Bronchial epithelial cell (primary cell): ENCODE measurements at regions not wholly inside any gene's neighbourhood (a gene's known extent, or its start where the extent isn't known, plus 50 kb on each side); places are given as distances from the start of the nearest gene placed in this dataset.

Experiments
- DNase-seq: peaks from one replicate; pipeline ENCODE4 v3.0.0-alpha.2; 2010; ENCODE audit warnings: low read depth
- FAIRE-seq: peaks from 2 replicates; lab custom pipeline; 2011; peaks lifted over from hg19 to GRCh38; lab: Jason Lieb, UNC
- H3K27me3 ChIP-seq: 2 replicates; pipeline ENCODE4 v1.5.1; 2011; ENCODE audit warnings: low read length; ENCODE audit not compliant: control insufficient read depth, insufficient read depth
- H3K36me3 ChIP-seq: 2 replicates; pipeline ENCODE4 v1.5.1; 2011; ENCODE audit warnings: low read length; ENCODE audit not compliant: control insufficient read depth, insufficient read depth
- H3K4me3 ChIP-seq: 2 replicates; pipeline ENCODE4 v1.5.1; 2011; ENCODE audit warnings: mild to moderate bottlenecking, low read depth, low read length, control low read depth
- CTCF ChIP-seq: IDR thresholded peaks from 2 replicates; pipeline ENCODE4 v1.5.1; 2011; ENCODE audit warnings: mild to moderate bottlenecking, moderate library complexity, low read length, control low read depth, inconsistent platforms; ENCODE audit not compliant: insufficient read depth, severe bottlenecking

GRCh38 chr13:30053939-30054338, 203.5 kb upstream of the UBL3 start:
- FAIRE-seq (no peak), DNase-seq (no peak)
- no peak for TF ChIP-seq CTCF
- Histone ChIP-seq H3K4me3 (no peak overlapping the region), H3K27me3 (no peaks in the 10 kb centered on the region), H3K36me3 (no peaks in the 10 kb centered on the region)

- H3K4me3 ChIP-seq: no peak overlapping the region
- FAIRE-seq (no peak), DNase-seq (no peak)
- H3K27me3 ChIP-seq: no peaks in the 10 kb centered on the region
- no peaks in the 10 kb centered on the region for H3K36me3 ChIP-seq
- no peak for TF ChIP-seq CTCF
These were observed 201.7 kb upstream of the UBL3 start for GRCh38 chr13:30052120-30052519.

- no peaks in the 10 kb centered on the region for H3K27me3 ChIP-seq
- no peak overlapping the region for H3K4me3 ChIP-seq
- TF ChIP-seq CTCF: no peak
- peak; percentile 5 for DNase-seq
- no peak for FAIRE-seq
- H3K36me3 ChIP-seq: no peaks in the 10 kb centered on the region
These were observed 201.2 kb upstream of the UBL3 start for GRCh38 chr13:30051531-30052060.

GRCh38 chr13:30049692-30050091, 199.3 kb upstream of the UBL3 start:
- Histone ChIP-seq H3K36me3 (no peaks in the 10 kb centered on the region), H3K4me3 (no peak overlapping the region), H3K27me3 (no peaks in the 10 kb centered on the region)
- DNase-seq (peak; percentile 73), FAIRE-seq (peak; percentile 13)
- no peak for TF ChIP-seq CTCF

GRCh38 chr13:30047154-30047874, 196.9 kb upstream of the UBL3 start:
- no peak for TF ChIP-seq CTCF
- FAIRE-seq (no peak), DNase-seq (no peak)
- no peaks in the 10 kb centered on the region for H3K36me3 ChIP-seq
- H3K27me3 ChIP-seq: no peaks in the 10 kb centered on the region
- H3K4me3 ChIP-seq: no peak overlapping the region
